Cerebellar cortex (tissue), 1 donor: ENCODE measurements at regions not wholly inside any gene's neighbourhood (a gene's known extent, or its start where the extent isn't known, plus 50 kb on each side); places are given as distances from the start of the nearest gene placed in this dataset.
"Not testable (repeated sequence)": the region's sequence is repeated elsewhere in the genome, so short reads cannot be mapped to it uniquely, and the experiment has no call there.

Source experiments
- DNase-seq: peaks from one replicate; pipeline ENCODE4 v3.0.0-alpha.2; 2015; ENCODE audit warnings: low spot score

- no peak for DNase-seq
Measured at GRCh38 chr1:245025525-245025924, 129.3 kb upstream of the KIF26B start.

GRCh38 chr1:245023222-245023621, 131.6 kb upstream of the KIF26B start:
- no peak for DNase-seq

GRCh38 chr1:245019910-245020486, 134.8 kb upstream of the KIF26B start:
- no peak for DNase-seq

GRCh38 chr1:245016700-245017099, 138.1 kb upstream of the KIF26B start:
- DNase-seq: no peak

- DNase-seq: no peak
Measured at GRCh38 chr1:245015031-245015430, 139.8 kb upstream of the KIF26B start.

GRCh38 chr1:245014247-245015029, 140.3 kb upstream of the KIF26B start:
- DNase-seq: no peak

- DNase-seq: no peak
Measured at GRCh38 chr1:245010018-245010614, 144.7 kb upstream of the KIF26B start.

- no peak for DNase-seq
Measured at GRCh38 chr1:245008761-245009160, 144.4 kb upstream of the HNRNPU start.

- DNase-seq: no peak
Measured at GRCh38 chr1:245007852-245008251, 143.5 kb upstream of the HNRNPU start.

GRCh38 chr1:245003246-245003645, 138.9 kb upstream of the HNRNPU start:
- no peak for DNase-seq

- DNase-seq: no peak
Measured at GRCh38 chr1:245001252-245001651, 136.9 kb upstream of the HNRNPU start.

- no peak for DNase-seq
Measured at GRCh38 chr1:245000872-245001188, 136.5 kb upstream of the HNRNPU start.

GRCh38 chr1:244999644-245000043, 135.3 kb upstream of the HNRNPU start:
- DNase-seq: not testable (repeated sequence)

- DNase-seq: no peak
Measured at GRCh38 chr1:244998717-244999346, 134.5 kb upstream of the HNRNPU start.

- no peak for DNase-seq
Measured at GRCh38 chr1:244995602-244996400, 131.5 kb upstream of the HNRNPU start.

- no peak for DNase-seq
Measured at GRCh38 chr1:244992833-244993232, 128.5 kb upstream of the HNRNPU start.

GRCh38 chr1:244989813-244990212, 125.5 kb upstream of the HNRNPU start:
- no peak for DNase-seq

- no peak for DNase-seq
Measured at GRCh38 chr1:244988521-244988920, 124.2 kb upstream of the HNRNPU start.

GRCh38 chr1:244980605-244981004, 116.3 kb upstream of the HNRNPU start:
- DNase-seq: no peak

- DNase-seq: no peak
Measured at GRCh38 chr1:244974550-244974949, 110.2 kb upstream of the HNRNPU start.

GRCh38 chr1:244974106-244974505, 109.8 kb upstream of the HNRNPU start:
- DNase-seq: no peak

- no peak for DNase-seq
Measured at GRCh38 chr1:244971552-244972216, 107.3 kb upstream of the HNRNPU start.
